GM21390 (cell line): ENCODE measurements at regions not wholly inside any gene's neighbourhood (a gene's known extent, or its start where the extent isn't known, plus 50 kb on each side); places are given as distances from the start of the nearest gene placed in this dataset.
"Not testable (repeated sequence)": the region's sequence is repeated elsewhere in the genome, so short reads cannot be mapped to it uniquely, and the experiment has no call there.

Experiments used
- ATAC-seq: cut with Tn5 transposase; IDR thresholded peaks from one replicate; pipeline ENCODE4 v1.9.1; 2021; ENCODE audit not compliant: unreplicated experiment

DNA sequence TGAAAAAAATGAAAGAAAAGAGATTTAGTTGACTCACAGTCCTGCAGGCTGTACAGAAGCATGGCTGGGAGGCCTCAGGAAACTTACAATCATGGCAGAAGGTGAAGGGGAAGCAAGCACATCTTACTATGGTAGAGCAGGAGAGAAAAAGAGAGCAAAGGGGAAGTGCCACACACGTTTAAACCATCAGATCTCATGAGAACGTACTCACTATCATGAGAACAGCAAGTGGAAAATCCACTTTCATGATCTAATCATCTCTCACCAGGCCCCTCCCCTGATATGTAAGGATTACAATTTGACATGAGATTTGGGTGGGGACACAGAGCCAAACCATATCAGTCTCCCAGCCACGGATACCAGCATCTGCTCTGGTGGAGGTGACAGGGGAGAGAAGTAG, 50.8 kb upstream of the CPOX start:
- no peak for ATAC-seq

DNA sequence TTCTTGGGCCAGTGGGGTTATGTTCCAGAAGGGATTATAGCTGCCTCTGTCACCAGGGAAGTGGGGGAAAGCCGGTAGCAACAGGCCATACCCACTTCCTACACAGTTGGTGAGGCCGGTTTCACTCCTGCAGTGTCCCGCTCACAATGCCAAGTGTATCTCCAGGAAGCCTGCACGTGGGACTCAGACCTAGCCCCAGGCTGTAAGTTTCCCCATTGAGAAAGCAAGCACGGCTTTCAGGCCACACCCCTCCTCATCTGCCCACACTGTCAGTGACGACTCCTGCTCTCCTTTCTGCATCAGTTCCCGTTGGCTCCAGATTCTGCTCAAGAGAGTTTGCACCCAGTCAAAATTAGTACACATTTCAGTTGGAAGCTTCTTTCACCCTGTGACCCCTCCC, 51.6 kb upstream of the CPOX start:
- ATAC-seq = no peak

DNA sequence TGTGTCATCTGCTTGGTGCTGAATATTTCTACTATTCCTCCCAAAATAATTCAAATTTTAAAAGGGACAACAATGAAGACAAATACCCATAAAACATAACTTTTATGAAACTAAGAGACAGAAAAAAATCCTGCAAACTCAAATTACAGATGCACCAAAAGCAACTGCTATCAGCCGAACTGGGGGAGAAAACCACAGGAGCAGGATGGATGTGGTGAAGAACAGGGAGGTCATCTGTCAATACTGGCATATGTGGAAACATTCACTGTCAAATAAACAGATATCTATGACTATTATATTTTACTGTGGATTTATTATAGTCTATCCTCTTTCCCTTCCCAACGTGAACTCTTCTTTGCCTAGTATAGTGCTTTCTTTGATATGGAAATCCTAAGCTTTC, 53.3 kb upstream of the CPOX start:
- no peak for ATAC-seq

DNA sequence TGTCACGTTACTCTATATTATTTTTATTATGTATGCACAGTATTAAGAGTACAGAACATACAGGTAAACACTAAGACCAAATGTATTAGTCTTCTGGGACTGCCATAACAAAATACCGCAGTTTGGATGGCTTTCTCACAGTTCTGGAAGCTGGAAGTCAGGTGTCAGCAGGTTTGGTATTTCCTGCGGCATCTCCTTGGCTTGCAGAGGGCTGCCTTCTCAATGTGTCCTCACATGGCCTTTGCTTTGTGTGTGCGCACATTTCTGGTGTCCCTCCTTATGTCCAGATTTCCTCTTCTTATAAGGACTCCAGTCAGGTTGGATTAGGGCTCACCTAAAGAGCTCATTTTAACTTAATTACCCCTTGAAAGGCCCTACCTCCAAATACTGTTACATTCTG, 53.8 kb upstream of the CPOX start:
- no peak for ATAC-seq

DNA sequence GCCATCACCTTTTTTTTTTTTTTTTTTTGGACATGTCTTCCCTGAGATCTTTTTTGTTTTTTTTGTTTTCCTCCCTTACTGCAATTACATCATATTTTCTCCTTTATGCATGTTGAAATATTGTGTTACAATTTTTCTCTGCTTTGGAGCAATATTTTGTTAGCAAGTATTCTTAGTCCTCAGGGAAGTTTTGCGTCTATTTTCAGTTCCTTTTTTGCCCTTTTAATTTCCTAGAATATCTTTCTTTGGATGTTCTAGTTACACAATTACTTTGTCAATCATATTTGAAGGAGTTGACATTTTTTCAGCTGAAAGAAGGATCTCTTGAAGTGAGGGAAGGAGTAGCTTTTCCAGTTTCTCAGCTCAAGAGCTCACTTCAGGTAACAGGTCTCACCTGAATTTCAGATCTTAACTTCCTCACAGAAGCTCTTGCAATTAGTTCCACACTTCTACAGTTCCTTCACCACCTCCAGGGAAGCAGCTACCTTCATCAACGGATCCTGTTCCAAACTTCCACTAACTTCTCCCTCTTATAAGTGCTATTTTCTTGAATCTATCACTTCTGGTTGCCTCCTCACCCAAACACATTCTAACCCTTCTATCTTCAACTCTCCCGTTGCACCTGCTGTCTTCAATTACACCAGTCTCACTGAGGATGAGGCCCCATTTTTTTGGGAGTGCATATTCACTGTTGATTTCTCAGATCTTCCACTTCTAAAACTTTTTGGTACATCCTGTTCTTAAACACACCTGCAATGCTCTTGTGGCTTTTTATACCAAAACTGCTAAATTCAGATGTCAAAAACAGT, 57.8 kb upstream of the CPOX start:
- ATAC-seq = no peak

DNA sequence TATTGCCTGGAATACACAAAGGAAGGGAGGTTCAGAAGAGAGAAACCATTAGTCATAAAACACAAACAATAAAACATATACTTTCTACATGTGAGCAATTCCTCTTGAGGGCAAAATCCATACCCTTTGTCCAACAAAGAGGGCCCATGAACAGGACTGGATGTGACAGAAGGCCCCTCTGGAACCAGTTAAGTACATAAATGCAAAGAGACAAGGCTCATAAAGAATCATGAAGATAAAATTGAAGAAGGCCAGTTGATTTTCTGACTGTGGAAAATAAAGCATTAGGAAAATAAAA, 58.3 kb upstream of the CPOX start:
- no peak for ATAC-seq

DNA sequence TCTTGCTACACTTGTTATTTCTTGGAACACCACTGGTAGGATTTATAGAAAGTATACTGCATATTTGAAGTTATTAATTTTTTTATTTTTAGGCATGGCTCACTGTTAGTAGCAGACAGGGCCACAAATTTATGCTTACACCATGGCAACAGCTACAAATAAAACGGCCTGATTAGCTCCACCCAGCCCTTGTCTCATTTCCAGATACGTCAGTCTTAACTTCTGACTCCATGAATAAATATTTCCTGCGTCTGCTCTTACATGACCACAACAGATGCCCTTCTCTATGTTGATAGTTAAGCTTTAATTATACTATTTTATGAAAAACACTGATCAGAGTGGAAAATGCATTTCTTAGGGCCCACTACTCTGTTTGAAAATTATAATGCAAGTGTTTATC, 62.3 kb upstream of the CPOX start:
- no peak for ATAC-seq

DNA sequence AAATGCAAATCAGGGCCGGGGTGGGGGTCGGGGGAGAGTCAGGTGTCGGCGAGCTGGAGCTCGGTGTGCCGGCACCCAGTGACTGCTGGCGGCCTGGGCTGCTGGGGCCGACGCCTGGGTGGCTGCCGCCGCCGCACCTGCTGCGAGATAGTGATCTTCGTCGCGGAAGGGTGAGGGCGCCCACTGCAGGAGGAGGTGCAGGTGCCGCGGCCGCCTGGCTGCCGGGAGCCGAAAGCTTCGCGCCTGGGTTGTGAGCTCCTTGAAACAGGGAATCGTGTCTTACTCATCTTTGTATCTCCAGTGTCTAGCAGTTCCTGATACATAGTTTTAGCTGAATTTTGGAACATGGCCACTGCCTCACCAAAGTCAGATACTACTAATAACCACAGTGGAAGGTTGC, 64.0 kb upstream of the CPOX start:
- peak; percentile 95 for ATAC-seq

DNA sequence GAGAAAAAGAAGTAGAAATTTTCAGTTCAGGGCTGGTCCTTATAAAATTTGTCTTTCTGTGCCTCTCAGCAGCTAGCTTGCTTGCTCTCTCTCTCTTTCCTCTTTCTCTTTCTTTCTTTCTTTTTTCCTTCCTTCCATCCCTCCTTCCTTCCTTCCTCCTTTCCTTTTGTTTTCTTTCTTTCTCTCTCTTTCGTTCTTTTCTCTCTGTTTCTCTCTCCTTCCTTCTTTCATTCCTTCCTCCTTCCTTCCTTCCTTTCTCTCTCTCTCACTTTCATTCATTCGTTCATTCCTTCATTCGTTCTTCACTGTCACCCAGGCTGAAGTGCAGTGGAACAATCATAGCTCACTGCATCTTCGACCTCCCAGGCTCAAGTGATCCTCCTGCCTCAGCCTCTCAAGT, 69.3 kb upstream of the CPOX start:
- no peak for ATAC-seq

DNA sequence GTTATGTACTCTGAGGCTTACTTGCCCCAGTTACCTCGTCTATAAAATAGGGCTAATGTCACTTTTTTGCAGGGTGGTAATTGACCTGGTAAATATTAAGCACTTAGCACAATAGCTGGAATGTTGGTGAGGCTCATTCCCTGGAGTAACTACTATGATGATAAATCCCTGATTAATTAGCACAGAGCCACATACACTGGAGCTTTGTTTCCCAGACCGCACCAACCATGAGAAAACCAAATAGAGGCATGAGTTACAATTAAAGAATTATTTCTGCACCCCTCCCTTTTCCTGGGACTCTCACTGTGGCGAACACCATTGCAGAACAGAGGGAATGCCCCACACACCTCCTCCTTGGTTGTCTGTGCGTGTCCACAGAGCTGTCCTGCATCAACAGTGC, 76.6 kb upstream of the CPOX start:
- ATAC-seq = no peak

DNA sequence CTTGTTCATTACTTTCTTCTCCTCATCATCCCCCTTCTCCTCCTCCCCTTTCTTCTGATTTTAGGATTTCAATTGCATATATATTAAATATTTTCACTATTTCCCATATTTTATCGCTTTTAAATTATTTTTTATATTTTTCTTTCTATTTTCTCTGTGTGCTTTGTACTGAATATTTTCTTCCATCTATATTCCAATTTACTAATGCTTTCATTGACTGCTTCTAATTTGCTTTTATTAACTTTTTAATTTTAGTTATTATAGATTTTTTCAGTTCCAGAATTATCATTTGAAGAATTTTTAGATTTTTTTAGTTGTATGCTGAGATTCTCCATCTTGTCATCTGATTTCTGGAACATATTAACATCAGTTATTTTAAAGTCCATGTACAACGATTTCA, 83.2 kb upstream of the ST3GAL6 start:
- ATAC-seq = no peak

DNA sequence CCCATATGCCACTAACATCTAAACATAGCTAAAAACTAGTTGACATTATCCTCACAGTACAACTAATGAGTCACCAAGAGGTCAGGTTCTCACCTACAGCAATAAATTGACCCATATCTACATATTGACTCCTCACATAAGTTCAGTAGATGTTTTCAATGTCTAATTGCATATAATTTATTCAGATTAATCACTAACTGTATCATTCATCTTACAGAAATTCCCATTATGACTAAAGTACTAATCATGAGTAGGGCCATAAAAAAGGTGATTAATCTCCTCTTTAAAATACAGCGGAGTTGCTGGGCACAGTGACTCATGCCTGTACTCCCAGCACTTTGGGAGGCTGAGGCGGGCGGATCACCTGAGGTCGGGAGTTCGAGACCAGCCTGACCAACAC, 82.4 kb upstream of the ST3GAL6 start:
- no peak for ATAC-seq

DNA sequence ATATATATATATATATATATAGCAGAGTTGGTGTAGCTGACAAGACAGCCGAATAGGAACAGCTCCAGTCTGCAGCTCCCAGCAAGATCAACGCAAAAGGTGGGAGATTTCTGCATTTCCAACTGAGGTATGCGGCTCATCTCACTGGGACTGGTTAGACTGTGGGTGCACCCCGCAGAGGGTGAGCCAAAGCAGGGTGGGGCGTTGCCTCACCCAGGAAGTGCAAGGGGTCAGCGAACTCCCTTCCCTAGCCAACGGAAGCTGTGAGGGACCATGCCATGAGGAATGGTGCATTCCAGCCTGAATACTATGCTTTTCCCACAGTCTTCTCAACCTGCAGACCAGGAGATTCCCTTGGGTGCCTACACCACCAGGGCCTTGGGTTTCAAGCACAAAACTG, 81.7 kb upstream of the ST3GAL6 start:
- no peak for ATAC-seq

DNA sequence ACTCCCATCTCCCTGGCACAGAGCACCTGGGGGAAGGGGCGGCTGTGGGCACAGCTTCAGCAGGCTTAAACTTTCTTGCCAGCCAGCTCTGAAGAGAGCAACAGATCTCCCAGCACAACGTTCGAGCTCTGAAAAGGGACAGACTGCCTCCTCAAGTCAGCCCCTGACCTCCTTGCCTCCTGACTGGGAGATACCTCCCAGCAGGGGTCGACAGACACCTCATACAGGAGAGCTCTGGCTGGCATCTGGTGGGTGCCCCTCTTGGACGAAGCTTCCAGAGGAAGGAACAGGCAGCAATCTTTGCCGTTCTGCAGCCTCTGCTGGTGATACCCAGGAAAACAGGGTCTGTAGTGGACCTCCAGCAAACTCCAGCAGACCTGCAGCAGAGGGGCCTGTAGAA, 80.7 kb upstream of the ST3GAL6 start:
- ATAC-seq = not testable (repeated sequence)

DNA sequence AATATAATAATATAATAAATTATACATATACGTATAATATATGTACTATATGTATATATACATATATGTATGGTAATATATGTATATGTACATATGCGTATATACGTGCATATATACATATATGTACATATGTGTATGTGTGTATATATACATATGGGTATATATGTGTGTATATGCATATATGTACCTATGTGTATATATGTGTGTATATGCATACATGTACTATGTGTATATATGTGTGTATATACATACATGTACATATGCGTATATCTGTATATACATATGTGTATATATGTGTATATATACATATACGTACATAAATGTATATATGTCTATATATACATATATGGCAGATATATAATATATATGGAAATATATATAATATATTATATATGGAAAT, 74.8 kb upstream of the ST3GAL6 start:
- no peak for ATAC-seq

DNA sequence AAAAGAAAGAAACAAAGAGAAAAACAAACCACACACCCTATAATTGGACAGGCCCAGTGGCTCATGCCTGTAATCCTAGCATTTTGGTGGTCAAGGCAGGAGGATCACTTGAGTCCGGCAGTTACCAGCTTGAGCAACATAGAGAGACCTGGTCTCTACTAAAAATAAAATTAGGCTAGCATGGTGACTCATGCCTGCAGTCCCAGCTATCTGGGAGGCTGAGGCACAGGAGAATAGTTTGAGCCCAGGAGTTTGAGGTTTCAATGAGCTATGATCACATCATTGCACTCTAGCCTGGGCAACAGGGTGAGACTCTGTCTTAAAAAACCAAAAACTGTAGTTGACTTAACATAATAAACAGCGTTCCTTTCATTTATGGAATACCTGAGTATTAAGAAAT, 72.3 kb upstream of the ST3GAL6 start:
- ATAC-seq = no peak

DNA sequence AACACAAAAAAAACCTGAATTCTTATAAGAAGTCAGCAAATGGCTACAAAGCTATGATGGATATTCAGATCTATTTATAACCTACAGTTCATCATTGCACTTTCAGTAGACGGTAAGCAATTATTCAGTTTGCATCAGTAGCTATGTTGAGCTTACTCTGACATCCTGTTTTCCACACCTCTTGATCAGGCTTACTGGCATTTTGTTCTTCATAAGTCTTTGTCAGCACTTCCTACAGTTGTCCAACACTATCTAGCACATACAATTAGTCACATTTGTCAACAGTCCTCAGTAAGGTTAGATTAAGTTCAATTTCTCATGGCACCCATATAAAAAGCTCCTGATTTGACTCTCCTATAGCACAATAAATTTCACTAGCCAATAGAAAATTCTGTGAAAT, 71.2 kb upstream of the ST3GAL6 start:
- no peak for ATAC-seq

DNA sequence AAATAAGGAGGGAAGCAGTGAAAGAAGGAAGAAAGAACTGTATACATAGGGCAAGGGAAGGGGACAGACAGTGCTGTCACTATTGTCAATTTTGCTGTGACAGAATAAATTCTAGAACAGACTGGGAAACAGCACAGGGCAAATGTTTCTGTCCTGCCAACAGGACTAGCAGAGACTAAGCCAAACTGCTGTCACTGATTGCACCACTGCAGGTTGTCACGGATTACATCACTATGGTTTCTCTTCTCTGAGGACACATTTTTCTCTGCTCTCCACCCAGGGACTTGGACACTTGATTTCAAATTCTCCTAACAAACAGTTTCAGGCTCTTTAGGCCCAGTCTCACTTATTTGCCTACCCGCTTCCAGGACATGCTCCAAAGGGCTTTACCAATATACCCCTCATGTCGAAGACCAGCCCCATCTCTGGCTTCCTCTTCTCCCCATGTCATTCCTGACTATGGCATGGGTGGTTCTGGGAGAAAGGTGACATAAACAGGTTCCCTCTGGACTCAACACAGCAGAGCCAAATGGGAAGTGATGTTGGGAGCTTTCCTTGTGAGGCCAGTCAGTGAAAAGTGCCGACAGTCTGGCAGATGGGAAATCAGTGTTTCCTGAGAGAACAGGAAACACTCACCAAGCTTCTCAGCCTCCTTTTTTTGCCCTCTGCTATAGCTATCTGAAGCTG, 70.2 kb upstream of the ST3GAL6 start:
- no peak for ATAC-seq

DNA sequence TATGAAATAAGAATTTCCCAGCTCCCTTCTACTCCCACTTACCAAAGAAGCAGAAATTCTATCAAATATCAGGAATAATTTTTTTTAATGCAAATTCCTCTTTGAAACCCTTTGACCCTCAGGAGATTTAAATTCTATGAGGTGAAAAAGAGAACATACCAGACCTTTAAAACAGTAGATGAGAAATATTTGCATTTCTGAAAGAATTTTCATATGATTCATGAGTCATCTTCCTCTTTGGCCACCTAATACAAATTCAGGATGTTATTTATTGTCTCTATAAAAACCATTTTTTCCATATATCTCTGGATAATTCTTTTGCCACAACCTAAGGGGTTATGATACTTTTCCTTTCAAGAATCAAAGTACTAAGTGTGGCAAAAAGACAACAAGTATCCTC, 67.3 kb upstream of the ST3GAL6 start:
- ATAC-seq = no peak

DNA sequence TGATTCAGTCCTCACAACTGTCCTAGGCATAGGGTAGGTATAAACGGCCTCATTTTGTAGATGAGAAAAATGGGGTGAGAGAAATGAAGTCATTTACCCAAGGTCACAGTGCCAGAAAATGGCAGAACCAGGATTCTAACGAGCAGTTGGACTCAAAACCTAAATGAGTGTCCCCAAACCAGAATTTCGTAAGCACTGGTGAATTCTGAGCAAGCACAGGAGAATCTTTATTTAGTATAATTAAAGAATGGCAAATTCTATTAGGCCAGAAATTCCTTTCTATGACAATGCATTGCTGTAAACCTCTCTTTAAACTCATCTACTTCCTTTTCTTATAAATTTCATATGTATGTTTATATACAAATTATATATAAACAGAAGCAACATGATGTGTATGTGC, 66.8 kb upstream of the ST3GAL6 start:
- ATAC-seq = not testable (repeated sequence)

DNA sequence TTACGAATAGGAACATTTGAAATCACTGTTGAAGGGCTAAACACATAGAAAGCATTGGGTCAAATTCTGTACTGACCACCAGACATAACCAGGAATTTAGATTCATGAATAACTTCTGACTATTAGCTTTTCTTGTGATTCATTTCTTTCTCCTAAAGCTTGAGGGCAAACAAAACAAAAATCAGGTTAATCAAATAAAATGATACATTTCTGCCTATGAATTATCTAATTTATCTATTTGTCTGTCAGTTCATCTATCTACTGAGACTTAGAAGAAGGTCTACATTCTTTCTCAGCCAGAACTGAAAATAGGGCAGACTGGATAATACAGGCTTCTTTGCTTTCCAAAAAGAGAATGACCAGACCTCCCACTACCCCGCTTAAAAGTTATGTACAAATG, 65.9 kb upstream of the ST3GAL6 start:
- ATAC-seq = no peak

DNA sequence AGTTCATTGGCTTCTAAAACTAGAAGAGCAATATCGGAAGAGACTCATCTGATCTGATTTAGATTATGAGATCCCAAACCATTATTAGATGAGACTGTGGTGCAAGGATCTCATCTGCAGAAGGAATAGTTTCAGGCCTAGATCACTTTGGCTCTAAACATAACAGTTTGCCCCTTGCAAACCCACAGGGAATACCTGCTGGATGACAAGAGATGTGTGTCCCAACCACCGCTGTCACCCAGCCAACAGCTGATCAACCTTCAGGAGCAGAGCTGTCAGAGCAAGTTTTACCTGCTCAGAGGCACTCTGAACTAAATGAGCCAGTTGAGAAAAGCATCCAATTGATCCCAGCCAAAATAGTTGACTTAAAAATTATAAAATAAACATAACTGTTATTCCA, 64.0 kb upstream of the ST3GAL6 start:
- ATAC-seq = no peak

DNA sequence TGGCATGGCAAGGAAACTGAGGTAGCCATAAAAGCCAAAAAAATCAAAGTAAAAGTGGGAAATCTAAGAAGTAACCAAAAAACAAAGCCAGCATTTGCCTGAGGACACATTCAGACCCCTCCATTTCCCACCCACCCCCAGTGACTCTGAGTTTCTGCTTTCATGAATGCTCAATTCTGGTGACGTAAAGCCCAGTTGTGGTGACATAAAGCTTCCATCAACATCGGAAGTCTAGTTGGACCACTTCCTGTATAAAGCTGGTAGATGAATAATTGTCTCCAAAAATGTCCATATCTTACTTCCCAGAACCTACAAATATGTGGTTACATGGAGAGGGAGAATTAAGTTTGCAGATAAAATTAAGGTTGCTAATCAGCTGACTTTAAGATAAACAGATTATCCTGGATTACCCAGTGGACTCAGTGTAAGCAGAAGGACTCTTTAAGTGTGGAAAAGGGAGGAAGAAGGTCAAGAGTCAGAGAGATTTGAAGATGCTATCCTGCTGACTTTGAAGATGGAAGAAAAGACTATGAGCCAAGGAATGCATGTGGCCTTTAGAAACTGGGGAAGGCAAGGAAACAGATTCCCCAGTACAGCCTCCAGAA, 62.0 kb upstream of the ST3GAL6 start:
- no peak for ATAC-seq
